Kidney (tissue), 13 donors: ENCODE measurements at regions not wholly inside any gene's neighbourhood (a gene's known extent, or its start where the extent isn't known, plus 50 kb on each side); places are given as distances from the start of the nearest gene placed in this dataset.

Experiments
- DNase-seq, 5 donors: peaks; one replicate each; pipeline ENCODE4 v3.0.0-alpha.2; 2013 to 2020
- FAIRE-seq: peaks from 2 replicates; lab custom pipeline; 2012; peaks lifted over from hg19 to GRCh38; lab: Jason Lieb, UNC
- H3K27ac ChIP-seq, 2 donors: one replicate each; pipeline ENCODE4 v1.7.0; 2013; ENCODE audit warnings: low read depth in 2 of 2, low read length in 2 of 2, inconsistent platforms in 1 of 2
- H3K27me3 ChIP-seq: one replicate; pipeline ENCODE4 v1.7.1; 2013; ENCODE audit warnings: low read length, inconsistent platforms; ENCODE audit not compliant: control insufficient read depth, insufficient read depth
- H3K36me3 ChIP-seq, 3 donors: one replicate each; pipeline versions ENCODE4 v1.7.0 to v1.7.1; 2013; ENCODE audit warnings: low read length in 3 of 3, control low read depth in 1 of 3, inconsistent platforms in 1 of 3; ENCODE audit not compliant: insufficient read depth in 3 of 3, control insufficient read depth in 2 of 3
- H3K4me1 ChIP-seq, 3 donors: one replicate each; pipeline versions ENCODE4 v1.7.0 to v1.7.1; 2013; ENCODE audit warnings: low read length in 3 of 3, inconsistent platforms in 1 of 3, low read depth in 1 of 3; ENCODE audit not compliant: control insufficient read depth in 2 of 3, insufficient read depth in 2 of 3
- H3K4me3 ChIP-seq, 3 donors: one replicate each; pipeline versions ENCODE4 v1.7.0 to v1.8.1; 2013; ENCODE audit warnings: low read length in 3 of 3, control low read depth in 1 of 3, inconsistent platforms in 1 of 3
- H3K9ac ChIP-seq, 3 donors: one replicate each; pipeline versions ENCODE4 v1.7.0 to v1.7.1; 2013; ENCODE audit warnings: low read length in 3 of 3, control low read depth in 1 of 3, inconsistent platforms in 1 of 3
- H3K9me3 ChIP-seq, 3 donors: one replicate each; pipeline versions ENCODE4 v1.7.0 to v1.7.1; 2013; ENCODE audit warnings: low read length in 3 of 3, control low read depth in 1 of 3, inconsistent platforms in 1 of 3; ENCODE audit not compliant: control insufficient read depth in 2 of 3, insufficient read depth in 1 of 3
- intact Hi-C: fragments of 100-400 bp; cut with DNase I; formaldehyde crosslinking; loops from one replicate; pipeline ENCODE4 v1.11.1; 2022
- TF ChIP-seq, protein P1 (sequence below): IDR thresholded peaks from 3 replicates; pipeline ENCODE4 v1.5.1; 2012; ENCODE audit warnings: mild to moderate bottlenecking, moderate library complexity, borderline replicate concordance; ENCODE audit not compliant: insufficient read depth; ENCODE audit errors: extremely low read depth
- donor health status: control.
- donor health status: control.
- donor health status: control.
- donor health status: control.
- donor health status: control.
- donor health status: DM: yes; HTN: yes; CAD: no.
- donor health status: Normal renal cell carcinoma (clear cell type).

DNA sequence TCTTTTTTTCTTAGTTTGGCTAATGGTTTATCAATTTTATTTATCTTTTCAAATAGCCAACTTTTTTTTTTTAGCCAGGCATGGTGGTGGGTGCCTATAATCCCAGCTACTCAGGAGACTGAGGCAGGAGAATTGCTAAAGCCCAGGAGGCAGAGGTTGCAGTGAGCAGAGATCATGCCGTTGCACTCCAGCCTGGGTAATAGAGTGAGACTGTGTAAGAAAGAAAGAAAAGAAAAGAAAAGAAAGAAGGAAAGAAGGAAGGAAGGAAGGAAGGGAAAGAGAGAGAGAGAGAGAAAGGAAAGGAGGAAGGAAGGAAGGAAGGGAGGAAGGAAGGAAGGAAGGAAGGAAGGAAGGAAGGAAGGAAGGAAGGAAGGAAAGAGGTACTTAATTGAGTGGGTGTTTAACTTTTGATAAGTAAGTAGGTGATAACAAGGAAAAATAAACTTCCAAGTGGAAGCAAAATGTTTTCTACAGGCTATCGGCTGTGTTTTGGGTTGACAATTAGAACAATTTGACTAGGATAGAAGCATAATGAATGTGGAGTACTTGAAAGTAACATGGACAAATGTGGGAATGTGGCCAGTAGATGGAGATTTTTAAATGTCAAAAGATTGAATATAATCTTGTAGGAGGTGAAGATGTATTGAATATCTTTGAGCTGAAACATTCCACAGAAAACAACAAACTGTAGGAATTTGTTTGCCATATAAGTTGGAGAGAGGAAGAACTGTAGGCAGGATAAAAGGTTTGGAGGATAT is 62.8 kb upstream of the MYO16 start:
- Histone ChIP-seq H3K9ac (no peak overlapping the region), H3K36me3 (no peaks in the 10 kb centered on the region), H3K4me1 (no peaks in the 10 kb centered on the region), H3K27ac (no peak overlapping the region), H3K9me3 (no peaks in the 10 kb centered on the region), H3K4me3 (no peak overlapping the region), H3K27me3 (no peaks in the 10 kb centered on the region)
- FAIRE-seq (no peak), DNase-seq (no peak)
- intact Hi-C loops = no loop called here
- TF ChIP-seq, protein P1, sequence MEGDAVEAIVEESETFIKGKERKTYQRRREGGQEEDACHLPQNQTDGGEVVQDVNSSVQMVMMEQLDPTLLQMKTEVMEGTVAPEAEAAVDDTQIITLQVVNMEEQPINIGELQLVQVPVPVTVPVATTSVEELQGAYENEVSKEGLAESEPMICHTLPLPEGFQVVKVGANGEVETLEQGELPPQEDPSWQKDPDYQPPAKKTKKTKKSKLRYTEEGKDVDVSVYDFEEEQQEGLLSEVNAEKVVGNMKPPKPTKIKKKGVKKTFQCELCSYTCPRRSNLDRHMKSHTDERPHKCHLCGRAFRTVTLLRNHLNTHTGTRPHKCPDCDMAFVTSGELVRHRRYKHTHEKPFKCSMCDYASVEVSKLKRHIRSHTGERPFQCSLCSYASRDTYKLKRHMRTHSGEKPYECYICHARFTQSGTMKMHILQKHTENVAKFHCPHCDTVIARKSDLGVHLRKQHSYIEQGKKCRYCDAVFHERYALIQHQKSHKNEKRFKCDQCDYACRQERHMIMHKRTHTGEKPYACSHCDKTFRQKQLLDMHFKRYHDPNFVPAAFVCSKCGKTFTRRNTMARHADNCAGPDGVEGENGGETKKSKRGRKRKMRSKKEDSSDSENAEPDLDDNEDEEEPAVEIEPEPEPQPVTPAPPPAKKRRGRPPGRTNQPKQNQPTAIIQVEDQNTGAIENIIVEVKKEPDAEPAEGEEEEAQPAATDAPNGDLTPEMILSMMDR = no peak

DNA sequence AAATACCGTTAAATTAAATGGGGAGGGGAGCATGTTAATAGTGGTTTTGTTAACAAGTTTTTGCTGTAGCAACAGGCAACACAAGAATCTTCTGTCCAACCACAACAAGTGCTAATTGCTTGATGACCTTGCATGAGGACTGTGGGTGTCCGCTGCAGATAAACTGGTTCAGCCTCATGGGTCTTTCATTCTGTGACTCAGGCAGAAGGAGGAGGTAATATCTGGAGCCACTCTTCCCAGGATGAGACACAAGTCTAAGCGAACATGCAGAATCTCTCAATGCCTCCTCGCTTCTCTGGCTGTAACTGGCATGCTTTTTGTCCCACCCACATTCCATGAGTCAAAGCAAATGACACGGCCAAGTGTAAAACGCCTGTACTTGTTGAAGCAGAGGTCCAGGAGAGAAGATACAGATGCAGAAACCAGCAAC is 56.6 kb upstream of the MYO16 start:
- no peak overlapping the region for H3K9ac ChIP-seq
- no peaks in the 10 kb centered on the region for H3K9me3 ChIP-seq
- H3K36me3 ChIP-seq = no peaks in the 10 kb centered on the region
- DNase-seq = no peak
- intact Hi-C loops = no loop called here
- H3K27ac ChIP-seq = no peak overlapping the region
- H3K27me3 ChIP-seq = no peaks in the 10 kb centered on the region
- TF ChIP-seq, protein P1 = no peak
- no peak for FAIRE-seq
- no peak overlapping the region for H3K4me3 ChIP-seq
- H3K4me1 ChIP-seq = no peaks in the 10 kb centered on the region

DNA sequence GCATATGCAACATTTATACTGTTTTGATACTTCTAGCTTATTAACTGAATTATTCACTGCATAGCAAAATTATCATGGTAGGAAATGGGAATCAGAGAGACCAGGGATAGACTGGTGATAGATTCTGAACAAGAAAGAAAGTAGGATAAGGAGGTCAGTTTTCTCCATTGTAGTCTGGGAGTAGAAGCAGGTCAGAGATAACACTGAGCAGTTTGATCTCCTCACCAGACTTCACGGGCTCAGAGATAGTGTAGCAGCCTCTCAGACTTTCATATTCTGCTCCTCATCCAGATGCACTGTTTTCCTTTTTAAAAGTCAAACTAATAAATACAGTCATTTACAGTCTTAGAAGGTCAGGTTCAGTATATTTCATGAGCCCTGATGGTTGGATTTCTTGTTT is 56.0 kb upstream of the MYO16 start:
- Histone ChIP-seq H3K9me3 (no peaks in the 10 kb centered on the region), H3K27me3 (no peaks in the 10 kb centered on the region), H3K27ac (no peak overlapping the region), H3K9ac (no peak overlapping the region), H3K4me1 (no peaks in the 10 kb centered on the region), H3K36me3 (no peaks in the 10 kb centered on the region), H3K4me3 (no peak overlapping the region)
- TF ChIP-seq, protein P1 = no peak
- no peak for FAIRE-seq
- intact Hi-C loops = no loop called here
- no peak for DNase-seq
